ENCODE measurements at regions not wholly inside any gene's neighbourhood (a gene's known extent, or its start where the extent isn't known, plus 50 kb on each side); places are given as distances from the start of the nearest gene placed in this dataset.

DNA sequence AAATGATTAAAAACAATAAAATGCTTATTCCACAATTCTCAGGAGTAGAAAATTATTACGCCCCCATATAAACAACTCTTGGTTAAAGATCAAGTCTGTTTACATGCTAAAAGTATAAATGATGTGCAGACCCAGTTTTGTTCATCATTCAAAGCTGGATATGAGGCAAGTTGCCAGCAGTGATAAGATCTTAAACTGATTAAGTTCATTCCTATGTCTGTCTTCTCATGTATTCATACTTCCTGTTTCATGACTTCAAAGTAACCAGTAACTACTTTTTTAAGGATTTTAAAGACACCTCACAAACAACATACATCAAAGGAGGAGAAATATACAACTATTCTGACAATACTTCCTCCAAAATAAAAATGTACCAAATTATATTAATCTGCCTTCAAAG, 55.0 kb upstream of the ARHGAP32 start:
- peaks cover 23% of the 10 kb centered on the region for H3K4me1 Mint-ChIP-seq (ENCODE audit: low read depth)
- DNase-seq = no peak
- no peak overlapping the region for H3K27ac Mint-ChIP-seq
- intact Hi-C loops (cut with micrococcal nuclease) = no loop called here
- CTCF ChIA-PET = no interaction called here
- no peaks in the 10 kb centered on the region for H3K27me3 Mint-ChIP-seq
- ATAC-seq = peak; percentile 56
- POLR2A ChIA-PET = no interaction called here
- TF ChIP-seq, protein P1, sequence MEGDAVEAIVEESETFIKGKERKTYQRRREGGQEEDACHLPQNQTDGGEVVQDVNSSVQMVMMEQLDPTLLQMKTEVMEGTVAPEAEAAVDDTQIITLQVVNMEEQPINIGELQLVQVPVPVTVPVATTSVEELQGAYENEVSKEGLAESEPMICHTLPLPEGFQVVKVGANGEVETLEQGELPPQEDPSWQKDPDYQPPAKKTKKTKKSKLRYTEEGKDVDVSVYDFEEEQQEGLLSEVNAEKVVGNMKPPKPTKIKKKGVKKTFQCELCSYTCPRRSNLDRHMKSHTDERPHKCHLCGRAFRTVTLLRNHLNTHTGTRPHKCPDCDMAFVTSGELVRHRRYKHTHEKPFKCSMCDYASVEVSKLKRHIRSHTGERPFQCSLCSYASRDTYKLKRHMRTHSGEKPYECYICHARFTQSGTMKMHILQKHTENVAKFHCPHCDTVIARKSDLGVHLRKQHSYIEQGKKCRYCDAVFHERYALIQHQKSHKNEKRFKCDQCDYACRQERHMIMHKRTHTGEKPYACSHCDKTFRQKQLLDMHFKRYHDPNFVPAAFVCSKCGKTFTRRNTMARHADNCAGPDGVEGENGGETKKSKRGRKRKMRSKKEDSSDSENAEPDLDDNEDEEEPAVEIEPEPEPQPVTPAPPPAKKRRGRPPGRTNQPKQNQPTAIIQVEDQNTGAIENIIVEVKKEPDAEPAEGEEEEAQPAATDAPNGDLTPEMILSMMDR (IDR thresholded peaks at IDR 0.05) = no peak
- peaks cover 2% of the 10 kb centered on the region for H3K36me3 Mint-ChIP-seq (ENCODE audit: low read depth)
- no peak overlapping the region for H3K4me3 Mint-ChIP-seq
- no peaks in the 10 kb centered on the region for H3K9me3 Mint-ChIP-seq

DNA sequence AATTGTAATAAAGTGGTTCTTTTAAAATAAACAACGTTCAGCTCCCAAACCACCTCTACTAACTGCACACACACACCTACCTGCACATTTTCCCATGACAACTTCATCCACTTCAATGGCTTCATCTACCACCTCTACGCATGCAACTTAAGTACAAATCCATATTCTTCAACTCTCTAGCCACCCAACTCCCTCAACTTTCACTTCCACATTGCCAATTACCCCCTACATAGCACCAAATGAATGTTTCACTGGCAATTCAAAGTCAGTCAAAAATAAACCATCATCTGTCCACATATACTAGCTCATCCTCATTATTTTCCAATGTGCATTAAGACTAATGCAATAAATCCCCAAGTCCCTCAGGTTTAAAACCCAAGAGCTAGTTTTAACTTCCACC, 50.7 kb upstream of the ARHGAP32 start:
- no peak overlapping the region for H3K27ac Mint-ChIP-seq
- DNase-seq (no peak), ATAC-seq (no peak)
- TF ChIP-seq, protein P1 (IDR thresholded peaks at IDR 0.05) = no peak
- no peaks in the 10 kb centered on the region for H3K27me3 Mint-ChIP-seq
- CTCF ChIA-PET = interaction anchor here (0.8 kb wide), 2 partner anchors 23 to 89 kb away, joined by 3 read pairs; no protein-coding TSS in a partner anchor
- H3K4me3 Mint-ChIP-seq = no peak overlapping the region
- POLR2A ChIA-PET = no interaction called here
- peaks cover 21% of the 10 kb centered on the region for H3K4me1 Mint-ChIP-seq (ENCODE audit: low read depth)
- peaks cover 1% of the 10 kb centered on the region for H3K36me3 Mint-ChIP-seq (ENCODE audit: low read depth)
- H3K9me3 Mint-ChIP-seq = no peaks in the 10 kb centered on the region
- intact Hi-C loops (cut with micrococcal nuclease) = no loop called here
